HepG2 (cell line): ENCODE measurements at regions not wholly inside any gene's neighbourhood (a gene's known extent, or its start where the extent isn't known, plus 50 kb on each side); places are given as distances from the start of the nearest gene placed in this dataset.

ENCODE experiments used
- ELF1 ChIP-seq: sonication (generic); formaldehyde crosslinking; IDR thresholded peaks from 2 replicates; pipeline ENCODE4 v1.4.0; 2020; ENCODE audit warnings: missing genetic modification reagents
- ELF3 ChIP-seq: IDR thresholded peaks from 2 replicates; pipeline ENCODE4 v1.6.1; 2016; ENCODE audit warnings: missing genetic modification reagents, missing compliant biosample characterization
- ETV6 ChIP-seq: sonication (generic); formaldehyde crosslinking; conservative IDR thresholded peaks from 2 replicates; pipeline ENCODE4 v1.4.0; 2020; ENCODE audit warnings: missing genetic modification reagents
- FOXJ3 ChIP-seq: sonication (generic); formaldehyde crosslinking; IDR thresholded peaks from 2 replicates; pipeline ENCODE4 v1.4.0; 2020; ENCODE audit warnings: missing genetic modification reagents, mild to moderate bottlenecking, borderline replicate concordance
- GTF2F1 ChIP-seq: fragments of 150-350 bp; IDR thresholded peaks from 2 replicates; pipeline ENCODE4 v1.6.1; 2014; ENCODE audit warnings: low read length
- HCFC1 ChIP-seq: fragments of 150-350 bp; IDR thresholded peaks from 2 replicates; pipeline ENCODE4 v1.6.1; 2014; ENCODE audit warnings: low read depth, low read length
- HNF4A ChIP-seq: sonication (generic); formaldehyde crosslinking; IDR thresholded peaks from 2 replicates; pipeline ENCODE4 v1.4.0; 2020; ENCODE audit warnings: missing genetic modification reagents
- KLF6 ChIP-seq: IDR thresholded peaks from 2 replicates; pipeline ENCODE4 v1.8.0; 2016; ENCODE audit warnings: missing biosample characterization, missing genetic modification reagents
- NR2F6 ChIP-seq, 2 experiments: IDR thresholded peaks; 2 replicates each; pipeline ENCODE4 v1.6.1; 2016; ENCODE audit warnings: antibody characterized with exemption in 1 of 2, mild to moderate bottlenecking in 1 of 2
- PPARG ChIP-seq: conservative IDR thresholded peaks from 2 replicates; pipeline ENCODE4 v1.6.1; 2016; ENCODE audit warnings: missing biosample characterization, missing genetic modification reagents
- RBFOX2 ChIP-seq: fragments of 200-400 bp; formaldehyde crosslinking; IDR thresholded peaks from 2 replicates; pipeline ENCODE4 v1.6.1; 2017; ENCODE audit warnings: low read depth, mild to moderate bottlenecking, low read length
- SAP130 ChIP-seq: IDR thresholded peaks from 2 replicates; pipeline ENCODE4 v1.6.1; 2016; ENCODE audit warnings: low read depth
- TCF12 ChIP-seq, 2 experiments: fragments of 450-650 bp in 1 of 2; sonication (generic) in 1 of 2; formaldehyde crosslinking in 1 of 2; IDR thresholded peaks; 2 replicates each; pipeline versions ENCODE4 v1.6.1 to v1.8.0; 2017 to 2022; ENCODE audit warnings: antibody characterized with exemption in 1 of 2, mild to moderate bottlenecking in 1 of 2, missing genetic modification reagents in 1 of 2, moderate library complexity in 1 of 2
- TCF7 ChIP-seq: sonication (generic); IDR thresholded peaks from 2 replicates; pipeline ENCODE4 v1.6.1; 2016; ENCODE audit warnings: antibody characterized with exemption, low read depth
- XRCC5 ChIP-seq: fragments of 200-400 bp; formaldehyde crosslinking; optimal IDR thresholded peaks from 2 replicates; pipeline ENCODE3; 2017; ENCODE audit warnings: mild to moderate bottlenecking, low read length
- ZBTB33 ChIP-seq: sonication (generic); formaldehyde crosslinking; IDR thresholded peaks from 2 replicates; pipeline ENCODE4 v1.4.0; 2020; ENCODE audit warnings: missing genetic modification reagents
- ZNF124 ChIP-seq: sonication (generic); formaldehyde crosslinking; IDR thresholded peaks from 2 replicates; pipeline ENCODE4 v1.4.0; 2020; ENCODE audit warnings: missing genetic modification reagents
- ZNF230 ChIP-seq: sonication (generic); formaldehyde crosslinking; IDR thresholded peaks from 2 replicates; pipeline ENCODE4 v1.4.0; 2020; ENCODE audit warnings: mild to moderate bottlenecking, missing genetic modification reagents
- ZNF510 ChIP-seq: sonication (generic); formaldehyde crosslinking; IDR thresholded peaks from 2 replicates; pipeline ENCODE4 v1.4.0; 2020; ENCODE audit warnings: low read depth, mild to moderate bottlenecking, missing genetic modification reagents
- ZNF567 ChIP-seq: sonication (generic); formaldehyde crosslinking; IDR thresholded peaks from 2 replicates; pipeline ENCODE4 v1.8.1; 2023; ENCODE audit warnings: mild to moderate bottlenecking, missing genetic modification reagents, borderline replicate concordance
- ZNF629 ChIP-seq: sonication (generic); formaldehyde crosslinking; conservative IDR thresholded peaks from 2 replicates; pipeline ENCODE4 v1.5.0; 2020; ENCODE audit warnings: missing genetic modification reagents
- ZNF883 ChIP-seq: sonication (generic); formaldehyde crosslinking; IDR thresholded peaks from 2 replicates; pipeline ENCODE4 v1.5.1; 2020; ENCODE audit warnings: mild to moderate bottlenecking, missing genetic modification reagents; ENCODE audit errors: not compliant biosample characterization
- TF ChIP-seq, protein P1 (sequence below): IDR thresholded peaks from 2 replicates; pipeline ENCODE4 v1.6.1; 2016; ENCODE audit warnings: missing compliant biosample characterization, missing genetic modification reagents, borderline replicate concordance
- TF ChIP-seq, protein P2 (sequence below): sonication (generic); formaldehyde crosslinking; IDR thresholded peaks from 2 replicates; pipeline ENCODE4 v1.8.1; 2023; ENCODE audit warnings: mild to moderate bottlenecking, moderate library complexity, missing genetic modification reagents
- TF ChIP-seq, protein P3 (sequence below): sonication (generic); formaldehyde crosslinking; IDR thresholded peaks from 2 replicates; pipeline ENCODE4 v1.5.1; 2020; ENCODE audit warnings: missing genetic modification reagents, mild to moderate bottlenecking, borderline replicate concordance

DNA sequence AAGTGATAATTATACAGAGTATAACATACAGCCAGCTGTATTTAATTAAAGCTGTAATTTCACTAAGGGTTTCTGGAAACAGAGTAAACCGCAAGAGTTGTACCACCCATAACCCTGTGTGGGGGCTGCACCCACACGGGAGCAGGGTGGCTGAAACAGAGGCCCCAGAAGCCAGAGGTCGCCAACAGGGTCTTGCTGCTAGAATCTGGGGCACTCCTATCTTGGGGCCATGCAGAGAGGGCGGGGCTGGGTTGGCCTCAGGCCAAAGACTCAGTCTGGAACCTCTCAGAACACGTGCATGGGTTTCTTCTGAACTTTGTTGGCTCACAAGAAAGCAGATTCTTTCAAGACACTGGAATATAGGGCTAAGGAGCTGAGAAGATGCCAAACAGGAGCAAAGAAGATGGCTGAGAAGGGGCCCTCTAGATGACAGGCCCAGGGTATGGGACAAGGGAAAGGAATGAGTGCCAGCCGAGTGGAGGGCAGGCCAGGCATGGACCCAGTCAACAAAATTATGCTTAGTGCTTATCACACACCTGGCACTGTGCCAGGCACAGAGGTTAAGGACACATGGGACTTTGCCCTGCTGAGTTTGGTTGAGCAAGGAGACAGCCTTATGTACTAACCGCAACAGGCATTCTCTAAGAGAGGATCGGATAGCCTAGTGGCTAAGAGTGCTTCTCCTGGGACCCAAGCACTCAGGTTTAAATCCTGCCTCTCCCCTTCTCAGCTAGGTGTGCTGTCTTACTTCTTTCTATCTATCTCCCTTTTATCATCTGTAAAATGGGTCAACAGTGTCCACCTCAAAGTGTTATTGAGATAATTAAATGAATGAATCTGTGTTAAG, 96.6 kb upstream of the FOXP4 start (continued):
- TF ChIP-seq TCF12 (IDR thresholded peaks at IDR 0.05) (no peak), TCF12 (CRISPR knock-in tag; IDR thresholded peaks at IDR 0.05) (no peak), ZNF230 (CRISPR knock-in tag) (no peak), XRCC5 (peak; percentile 40), SAP130 (CRISPR knock-in tag) (0 out of 2 replicates have a peak, but pooled peaks have one; percentile 22), ZNF567 (CRISPR knock-in tag) (no peak), GTF2F1 (peak; percentile 96), RBFOX2 (no peak), ZNF510 (CRISPR knock-in tag) (no peak), ZNF629 (CRISPR knock-in tag) (peak; percentile 92), HCFC1 (no peak), ELF1 (no peak), KLF6 (CRISPR knock-in tag) (peak; percentile 70; the same call in 1 of the 2 replicates), HNF4A (peak; percentile 96), ZNF883 (no peak), ZBTB33 (CRISPR knock-in tag) (peak; percentile 49; the same call in 1 of the 2 replicates), PPARG (CRISPR knock-in tag) (peak; percentile 71; the same call in 1 of the 2 replicates), TCF7 (no peak), FOXJ3 (CRISPR knock-in tag) (no peak), NR2F6 (IDR thresholded peaks at IDR 0.05) (peak; percentile 45; the same call in 1 of the 2 replicates), NR2F6 (CRISPR knock-in tag; IDR thresholded peaks at IDR 0.05) (peak; percentile 53; the same call in 1 of the 2 replicates), ELF3 (0 out of 2 replicates have a peak, but pooled peaks have one; percentile 22), ZNF124 (CRISPR knock-in tag) (no peak), ETV6 (CRISPR knock-in tag) (no peak)
- TF ChIP-seq, protein P1, sequence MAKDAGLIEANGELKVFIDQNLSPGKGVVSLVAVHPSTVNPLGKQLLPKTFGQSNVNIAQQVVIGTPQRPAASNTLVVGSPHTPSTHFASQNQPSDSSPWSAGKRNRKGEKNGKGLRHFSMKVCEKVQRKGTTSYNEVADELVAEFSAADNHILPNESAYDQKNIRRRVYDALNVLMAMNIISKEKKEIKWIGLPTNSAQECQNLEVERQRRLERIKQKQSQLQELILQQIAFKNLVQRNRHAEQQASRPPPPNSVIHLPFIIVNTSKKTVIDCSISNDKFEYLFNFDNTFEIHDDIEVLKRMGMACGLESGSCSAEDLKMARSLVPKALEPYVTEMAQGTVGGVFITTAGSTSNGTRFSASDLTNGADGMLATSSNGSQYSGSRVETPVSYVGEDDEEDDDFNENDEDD = no peak
- TF ChIP-seq, protein P2, sequence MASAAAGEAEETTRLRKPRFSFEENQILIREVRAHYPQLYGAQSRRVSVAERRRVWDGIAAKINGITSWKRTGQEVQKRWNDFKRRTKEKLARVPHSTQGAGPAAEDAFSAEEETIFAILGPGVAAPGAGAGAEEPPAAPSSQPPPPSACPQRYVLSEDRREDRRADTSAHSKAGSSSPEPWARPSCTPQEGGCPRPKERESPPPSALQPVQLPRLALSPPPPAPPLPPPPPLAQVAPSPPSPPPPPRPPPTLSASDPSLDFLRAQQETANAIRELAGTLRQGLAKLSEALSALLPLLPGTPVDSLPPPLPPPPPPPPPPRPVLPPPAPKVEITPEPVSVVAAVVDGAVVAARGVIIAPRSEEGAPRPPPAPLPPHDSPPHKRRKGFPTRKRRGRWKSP (CRISPR knock-in tag) = 0 out of 2 replicates have a peak, but pooled peaks have one; percentile 35
- TF ChIP-seq, protein P3, sequence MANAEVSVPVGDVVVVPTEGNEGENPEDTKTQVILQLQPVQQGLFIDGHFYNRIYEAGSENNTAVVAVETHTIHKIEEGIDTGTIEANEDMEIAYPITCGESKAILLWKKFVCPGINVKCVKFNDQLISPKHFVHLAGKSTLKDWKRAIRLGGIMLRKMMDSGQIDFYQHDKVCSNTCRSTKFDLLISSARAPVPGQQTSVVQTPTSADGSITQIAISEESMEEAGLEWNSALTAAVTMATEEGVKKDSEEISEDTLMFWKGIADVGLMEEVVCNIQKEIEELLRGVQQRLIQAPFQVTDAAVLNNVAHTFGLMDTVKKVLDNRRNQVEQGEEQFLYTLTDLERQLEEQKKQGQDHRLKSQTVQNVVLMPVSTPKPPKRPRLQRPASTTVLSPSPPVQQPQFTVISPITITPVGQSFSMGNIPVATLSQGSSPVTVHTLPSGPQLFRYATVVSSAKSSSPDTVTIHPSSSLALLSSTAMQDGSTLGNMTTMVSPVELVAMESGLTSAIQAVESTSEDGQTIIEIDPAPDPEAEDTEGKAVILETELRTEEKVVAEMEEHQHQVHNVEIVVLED = no peak
